Hepatocyte (in vitro differentiated cells): ENCODE measurements at regions not wholly inside any gene's neighbourhood (a gene's known extent, or its start where the extent isn't known, plus 50 kb on each side); places are given as distances from the start of the nearest gene placed in this dataset.
A peak's percentile ranks its signal among the peaks of the same experiment; 100 is the strongest.

Experiments
- DNase-seq: peaks from one replicate; pipeline ENCODE4 v3.0.0-alpha.2; 2016; ENCODE audit warnings: low spot score
- H2AFZ ChIP-seq: fragments of 200-600 bp; sonication (generic); 2 replicates; pipeline ENCODE4 v1.6.0; 2016; ENCODE audit warnings: antibody characterized with exemption, mild to moderate bottlenecking
- H3K27ac ChIP-seq: fragments of 200-600 bp; sonication (generic); 2 replicates; pipeline ENCODE4 v1.5.1; 2016; ENCODE audit warnings: mild to moderate bottlenecking
- H3K27me3 ChIP-seq: fragments of 200-600 bp; sonication (generic); 2 replicates; pipeline ENCODE4 v1.6.1; 2016
- H3K36me3 ChIP-seq: fragments of 200-600 bp; sonication (generic); replicated peaks from 2 replicates; pipeline ENCODE4 v1.5.1; 2016; ENCODE audit warnings: low read depth; ENCODE audit not compliant: insufficient read depth
- H3K4me1 ChIP-seq: fragments of 200-600 bp; sonication (generic); 2 replicates; pipeline ENCODE4 v1.5.1; 2016; ENCODE audit warnings: mild to moderate bottlenecking, moderate library complexity; ENCODE audit not compliant: insufficient read depth
- H3K4me2 ChIP-seq: fragments of 200-600 bp; sonication (generic); 2 replicates; pipeline ENCODE4 v1.6.0; 2016
- H3K4me3 ChIP-seq: fragments of 200-600 bp; sonication (generic); 2 replicates; pipeline ENCODE4 v1.5.1; 2016; ENCODE audit warnings: mild to moderate bottlenecking
- H3K79me2 ChIP-seq: fragments of 200-600 bp; sonication (generic); 2 replicates; pipeline ENCODE4 v1.6.0; 2017; ENCODE audit warnings: mild to moderate bottlenecking
- H3K9me2 ChIP-seq: fragments of 200-600 bp; sonication (generic); replicated peaks from 2 replicates; pipeline ENCODE4 v1.6.0; 2017; ENCODE audit warnings: mild to moderate bottlenecking; ENCODE audit not compliant: insufficient read depth
- H3K9me3 ChIP-seq: fragments of 200-600 bp; sonication (generic); 2 replicates; pipeline ENCODE4 v1.5.1; 2016; ENCODE audit warnings: low read depth, mild to moderate bottlenecking
- H4K20me1 ChIP-seq: fragments of 200-600 bp; sonication (generic); 2 replicates; pipeline ENCODE4 v1.6.0; 2016; ENCODE audit warnings: mild to moderate bottlenecking; ENCODE audit not compliant: insufficient read depth, poor library complexity, severe bottlenecking
- EZH2 ChIP-seq: fragments of 200-600 bp; sonication (generic); IDR thresholded peaks from 2 replicates; pipeline ENCODE4 v1.6.1; 2016; ENCODE audit warnings: antibody characterized with exemption, mild to moderate bottlenecking, borderline replicate concordance
- EZH2phosphoT487 ChIP-seq: fragments of 200-600 bp; sonication (generic); IDR thresholded peaks from one replicate; pipeline ENCODE4 v1.6.1; 2018; ENCODE audit warnings: antibody characterized with exemption, mild to moderate bottlenecking, low read depth, moderate library complexity; ENCODE audit not compliant: unreplicated experiment, severe bottlenecking
- WGBS: methylation state at CpG from one replicate; pipeline ENCODE4 v1.1.6; 2016; ENCODE audit warnings: low lambda C conversion rate; ENCODE audit errors: missing lambda C conversion rate; 5-methylcytosine and 5-hydroxymethylcytosine counted together
- TF ChIP-seq, protein P1 (sequence below): fragments of 200-600 bp; sonication (generic); IDR thresholded peaks from 2 replicates; pipeline ENCODE4 v1.5.1; 2016; ENCODE audit warnings: antibody characterized with exemption, mild to moderate bottlenecking; ENCODE audit not compliant: poor library complexity

- H3K79me2 ChIP-seq: no peaks in the 10 kb centered on the region
- H3K9me2 ChIP-seq: no peaks in the 10 kb centered on the region
- H3K27ac ChIP-seq: no peak overlapping the region
- no peaks in the 10 kb centered on the region for H3K4me1 ChIP-seq
- H3K4me3 ChIP-seq: no peak overlapping the region
- no peaks in the 10 kb centered on the region for H3K36me3 ChIP-seq
- no peaks in the 10 kb centered on the region for H4K20me1 ChIP-seq
- DNase-seq: no peak
- H3K4me2 ChIP-seq: no peak overlapping the region
- H2AFZ ChIP-seq: no peak overlapping the region
- no peaks in the 10 kb centered on the region for H3K9me3 ChIP-seq
- H3K27me3 ChIP-seq: no peaks in the 10 kb centered on the region
- no peak for TF ChIP-seq EZH2phosphoT487
- TF ChIP-seq, protein P1, sequence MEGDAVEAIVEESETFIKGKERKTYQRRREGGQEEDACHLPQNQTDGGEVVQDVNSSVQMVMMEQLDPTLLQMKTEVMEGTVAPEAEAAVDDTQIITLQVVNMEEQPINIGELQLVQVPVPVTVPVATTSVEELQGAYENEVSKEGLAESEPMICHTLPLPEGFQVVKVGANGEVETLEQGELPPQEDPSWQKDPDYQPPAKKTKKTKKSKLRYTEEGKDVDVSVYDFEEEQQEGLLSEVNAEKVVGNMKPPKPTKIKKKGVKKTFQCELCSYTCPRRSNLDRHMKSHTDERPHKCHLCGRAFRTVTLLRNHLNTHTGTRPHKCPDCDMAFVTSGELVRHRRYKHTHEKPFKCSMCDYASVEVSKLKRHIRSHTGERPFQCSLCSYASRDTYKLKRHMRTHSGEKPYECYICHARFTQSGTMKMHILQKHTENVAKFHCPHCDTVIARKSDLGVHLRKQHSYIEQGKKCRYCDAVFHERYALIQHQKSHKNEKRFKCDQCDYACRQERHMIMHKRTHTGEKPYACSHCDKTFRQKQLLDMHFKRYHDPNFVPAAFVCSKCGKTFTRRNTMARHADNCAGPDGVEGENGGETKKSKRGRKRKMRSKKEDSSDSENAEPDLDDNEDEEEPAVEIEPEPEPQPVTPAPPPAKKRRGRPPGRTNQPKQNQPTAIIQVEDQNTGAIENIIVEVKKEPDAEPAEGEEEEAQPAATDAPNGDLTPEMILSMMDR: no peak
- TF ChIP-seq EZH2: no peak
Observed at GRCh38 chr14:58807191-58807590, 169.4 kb downstream of the DACT1 start.

DNA sequence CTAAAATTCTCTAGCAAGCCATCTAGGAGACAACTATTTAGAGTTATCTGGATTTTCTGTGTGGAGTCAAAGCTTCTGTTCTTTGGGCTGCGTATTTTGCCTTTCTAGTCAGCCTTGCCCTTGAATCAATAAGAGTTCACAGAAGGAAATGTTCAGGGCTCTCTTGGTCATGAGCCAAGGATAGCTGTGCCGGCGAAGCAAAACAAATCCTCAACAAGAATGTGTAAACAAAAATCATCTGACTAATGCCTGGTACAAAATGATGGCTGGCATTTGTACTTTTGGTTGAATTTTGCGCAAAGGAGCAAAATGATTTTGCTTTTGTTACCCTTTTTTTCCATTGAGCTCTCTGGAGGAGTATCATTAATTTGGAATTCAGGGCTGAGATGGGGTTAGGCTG is 171.1 kb downstream of the DACT1 start:
- Histone ChIP-seq H4K20me1 (no peaks in the 10 kb centered on the region), H3K27me3 (no peaks in the 10 kb centered on the region), H2AFZ (no peak overlapping the region), H3K9me2 (no peaks in the 10 kb centered on the region), H3K4me1 (no peaks in the 10 kb centered on the region), H3K9me3 (no peaks in the 10 kb centered on the region), H3K36me3 (no peaks in the 10 kb centered on the region), H3K79me2 (no peaks in the 10 kb centered on the region), H3K4me3 (no peak overlapping the region), H3K4me2 (peak overlapping the region; percentile 40), H3K27ac (no peak overlapping the region)
- WGBS: 37% methylated on average over 4 of the region's 4 CpGs
- TF ChIP-seq, protein P1: no peak
- TF ChIP-seq EZH2 (no peak), EZH2phosphoT487 (no peak)
- peak; percentile 15 for DNase-seq

- no peaks in the 10 kb centered on the region for H3K4me1 ChIP-seq
- no peaks in the 10 kb centered on the region for H3K36me3 ChIP-seq
- H3K9me3 ChIP-seq: no peaks in the 10 kb centered on the region
- H3K9me2 ChIP-seq: no peaks in the 10 kb centered on the region
- H3K27me3 ChIP-seq: no peaks in the 10 kb centered on the region
- no peak overlapping the region for H3K4me2 ChIP-seq
- TF ChIP-seq EZH2phosphoT487 (no peak), EZH2 (no peak)
- TF ChIP-seq, protein P1: no peak
- H3K27ac ChIP-seq: no peak overlapping the region
- no peaks in the 10 kb centered on the region for H3K79me2 ChIP-seq
- DNase-seq: no peak
- H3K4me3 ChIP-seq: no peak overlapping the region
- no peak overlapping the region for H2AFZ ChIP-seq
- 88% methylated on average over 1 of the region's 1 CpG for WGBS
- no peaks in the 10 kb centered on the region for H4K20me1 ChIP-seq
Observed at GRCh38 chr14:58809520-58809919, 171.8 kb downstream of the DACT1 start.
